GM21576 (cell line): ENCODE measurements at regions not wholly inside any gene's neighbourhood (a gene's known extent, or its start where the extent isn't known, plus 50 kb on each side); places are given as distances from the start of the nearest gene placed in this dataset.

ENCODE experiments used
- ATAC-seq: cut with Tn5 transposase; IDR thresholded peaks from one replicate; pipeline ENCODE4 v1.9.1; 2021; ENCODE audit warnings: mild to moderate bottlenecking, moderate library complexity; ENCODE audit not compliant: unreplicated experiment

GRCh38 chr4:140809676-140810075, 53.5 kb upstream of the TBC1D9 start:
- no peak for ATAC-seq

GRCh38 chr4:140808256-140808655, 52.1 kb upstream of the TBC1D9 start:
- peak; percentile 2 for ATAC-seq

GRCh38 chr4:140807491-140808252, 51.5 kb upstream of the TBC1D9 start:
- ATAC-seq = peak; percentile 83

- ATAC-seq = peak; percentile 78
Measured at GRCh38 chr4:140806163-140806562, 50.0 kb upstream of the TBC1D9 start.
